ENCODE measurements at regions not wholly inside any gene's neighbourhood (a gene's known extent, or its start where the extent isn't known, plus 50 kb on each side); places are given as distances from the start of the nearest gene placed in this dataset.

DNA sequence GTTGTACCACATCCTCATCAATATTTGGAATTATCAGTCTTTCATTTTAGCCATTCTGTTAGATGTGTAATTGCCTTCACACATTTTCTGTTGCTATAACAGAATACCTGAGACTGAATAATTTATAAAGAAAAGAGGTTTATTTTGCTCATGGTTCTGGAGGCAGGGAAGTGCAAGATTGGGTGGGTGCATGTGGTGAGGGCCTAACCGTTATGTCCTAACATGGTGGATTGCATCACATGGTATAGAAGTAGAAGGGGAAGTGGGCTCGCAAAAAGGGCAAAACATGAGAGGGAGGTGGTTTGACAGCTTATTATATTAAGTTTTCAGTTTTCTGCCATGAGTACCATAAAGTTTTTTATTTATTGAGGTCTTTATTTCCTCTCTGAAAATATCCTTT lies 452.0 kb downstream of the ARL4A start:
- DNase-seq, result no peak
- intact Hi-C loops (cut with DNase I), result no loop called here

DNA sequence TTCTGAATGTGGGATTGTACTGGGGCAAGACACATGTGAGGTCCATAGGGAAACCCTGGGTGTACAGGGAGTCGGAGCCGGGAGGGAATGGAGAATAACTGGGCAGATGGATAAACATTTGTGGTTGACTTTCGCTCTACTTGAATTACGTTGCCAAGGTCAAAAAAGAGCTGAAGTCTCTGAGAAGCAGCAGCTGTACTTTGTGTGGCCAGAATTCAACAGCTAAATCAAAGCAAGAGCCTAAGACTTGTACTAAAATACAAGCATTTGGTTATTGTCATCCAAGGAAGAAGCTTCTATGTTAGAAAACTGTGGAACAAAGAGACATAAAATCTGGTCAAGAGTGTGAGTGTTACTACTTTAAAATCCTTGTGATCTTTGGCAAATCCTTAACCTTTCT lies 457.2 kb downstream of the ARL4A start:
- intact Hi-C loops (cut with DNase I), result no loop called here
- no peak for DNase-seq

DNA sequence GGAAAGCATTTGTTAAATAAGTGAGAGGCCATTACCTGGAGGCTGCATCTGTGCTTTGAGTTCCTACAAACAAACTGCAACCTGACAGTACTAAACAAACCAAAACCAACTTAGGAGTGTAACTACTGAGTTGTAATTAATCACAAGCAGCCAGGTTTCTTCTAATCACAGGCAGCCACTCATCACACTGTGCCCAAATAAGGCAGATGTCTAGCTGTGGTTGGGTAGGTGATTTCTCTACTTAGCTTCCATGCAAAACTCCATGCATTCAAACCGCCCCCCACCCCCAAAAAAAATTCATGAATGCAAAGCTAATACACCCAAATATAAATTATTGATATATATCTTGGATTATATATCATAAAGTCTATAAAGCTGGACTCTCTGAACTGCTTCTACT lies 461.1 kb downstream of the ARL4A start:
- intact Hi-C loops (cut with DNase I), result no loop called here
- no peak for DNase-seq

DNA sequence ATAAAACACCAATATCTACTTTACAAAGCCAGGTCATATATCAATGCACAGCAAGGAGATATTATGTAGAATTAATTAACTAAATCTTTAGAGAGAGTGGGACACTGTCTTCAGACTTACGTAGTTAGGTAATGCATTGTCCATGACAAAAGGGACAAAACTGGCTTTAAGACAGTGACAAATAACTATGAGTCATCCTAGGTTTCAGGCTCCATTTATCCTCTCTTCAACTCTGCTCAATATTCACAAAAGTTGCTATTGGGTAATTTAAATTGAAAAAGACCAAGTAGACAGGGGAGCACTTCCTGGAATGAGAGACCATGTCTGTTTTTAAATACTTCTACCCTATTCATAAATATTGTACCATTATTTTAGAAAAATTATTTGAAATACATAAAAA lies 464.5 kb downstream of the ARL4A start:
- no peak for DNase-seq
- intact Hi-C loops (cut with DNase I), result no loop called here

DNA sequence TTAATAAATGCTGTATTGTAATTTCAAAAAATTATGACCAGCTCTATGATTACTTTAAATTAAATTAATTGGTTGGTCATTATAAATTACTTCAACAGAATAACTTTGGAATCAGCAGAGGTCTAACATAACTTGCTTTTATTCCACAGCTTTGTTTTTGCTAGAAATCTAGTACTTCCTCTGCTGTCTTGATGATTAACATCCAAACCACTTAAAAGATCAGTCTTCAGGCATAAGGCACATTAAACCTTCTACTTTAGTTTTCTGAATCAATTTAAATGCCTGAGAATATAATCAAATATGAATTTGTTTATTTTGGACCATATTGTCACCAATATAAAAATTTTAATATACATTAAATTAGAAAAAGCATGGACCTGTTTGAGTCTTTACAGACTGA lies 465.3 kb downstream of the ARL4A start:
- no peak for DNase-seq
- intact Hi-C loops (cut with DNase I), result no loop called here

DNA sequence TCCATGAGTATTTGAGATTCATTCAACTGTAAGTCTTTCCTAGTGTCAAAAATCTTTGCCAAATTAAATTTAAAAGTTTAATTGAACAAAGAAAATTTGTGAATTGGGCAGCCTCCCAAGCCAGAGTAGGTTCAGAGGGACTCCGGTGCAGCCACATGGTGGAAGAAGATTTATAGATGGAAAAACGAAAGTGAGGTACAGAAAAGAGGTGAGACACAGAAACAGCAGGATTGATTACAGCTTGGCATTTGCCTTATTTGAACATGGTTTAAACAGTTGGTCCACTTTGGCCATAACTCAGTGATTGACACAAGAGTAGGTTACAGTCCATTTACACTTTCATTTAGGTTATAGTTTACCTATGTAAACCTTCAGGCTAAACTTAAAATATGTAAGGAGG lies 465.8 kb downstream of the ARL4A start:
- DNase-seq, result no peak
- intact Hi-C loops (cut with DNase I), result no loop called here

DNA sequence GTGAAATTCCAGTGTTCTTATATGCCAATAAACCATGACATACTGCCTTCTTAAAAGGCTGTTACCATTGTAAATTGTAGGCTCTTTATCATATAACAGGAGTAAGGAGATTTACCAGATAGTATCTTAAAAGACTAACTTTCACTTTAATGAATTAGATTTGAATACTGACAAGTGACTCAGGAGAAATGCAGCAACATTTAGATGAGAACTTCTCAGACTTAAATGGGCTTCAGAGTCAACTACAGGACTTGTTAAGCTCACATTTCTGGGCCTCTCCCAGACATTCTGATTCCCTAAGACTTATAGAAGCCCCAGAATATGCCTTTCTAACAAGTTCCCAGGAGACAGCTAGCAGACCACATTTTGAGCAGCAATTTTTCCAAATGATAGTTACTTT lies 466.3 kb downstream of the ARL4A start:
- intact Hi-C loops (cut with DNase I), result no loop called here
- no peak for DNase-seq

DNA sequence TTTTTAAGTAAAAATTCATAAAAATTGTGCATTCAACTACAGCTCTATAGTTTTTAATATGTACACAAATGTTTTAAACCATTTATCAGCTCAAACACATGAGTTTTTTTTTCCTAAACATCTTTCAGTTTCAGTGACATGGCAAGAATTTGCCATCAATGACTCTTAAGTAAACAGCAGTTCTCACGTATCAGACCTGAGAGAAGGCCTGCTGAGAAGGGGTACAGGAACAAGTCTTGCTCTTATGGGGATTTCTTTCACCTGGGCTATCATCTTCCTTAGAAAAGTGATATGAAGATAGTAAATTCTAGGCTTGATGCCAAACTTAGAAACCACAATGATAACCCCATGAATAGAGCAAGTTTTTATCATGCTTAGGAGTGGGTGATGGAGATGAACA lies 467.8 kb downstream of the ARL4A start:
- DNase-seq, result no peak
- intact Hi-C loops (cut with DNase I), result no loop called here

DNA sequence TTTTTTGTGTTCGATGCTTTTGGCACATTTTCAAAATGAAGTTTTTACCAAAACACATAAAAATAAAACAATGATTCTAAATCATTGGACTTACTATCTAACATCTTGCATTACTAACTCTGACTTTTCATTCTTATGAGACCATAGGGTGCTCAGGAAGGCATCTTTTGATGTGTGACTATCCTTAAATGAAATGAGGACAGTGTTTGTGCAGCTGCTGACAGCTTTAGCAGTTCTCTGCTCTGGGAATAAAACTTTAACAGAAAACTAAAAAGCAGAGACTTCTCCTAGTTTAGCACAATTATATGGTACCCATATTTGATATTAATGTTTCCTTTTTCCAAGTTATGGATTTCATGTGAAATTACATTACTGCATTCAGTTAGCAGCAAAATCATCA lies 471.6 kb downstream of the ARL4A start:
- DNase-seq, result no peak
- intact Hi-C loops (cut with DNase I), result no loop called here

DNA sequence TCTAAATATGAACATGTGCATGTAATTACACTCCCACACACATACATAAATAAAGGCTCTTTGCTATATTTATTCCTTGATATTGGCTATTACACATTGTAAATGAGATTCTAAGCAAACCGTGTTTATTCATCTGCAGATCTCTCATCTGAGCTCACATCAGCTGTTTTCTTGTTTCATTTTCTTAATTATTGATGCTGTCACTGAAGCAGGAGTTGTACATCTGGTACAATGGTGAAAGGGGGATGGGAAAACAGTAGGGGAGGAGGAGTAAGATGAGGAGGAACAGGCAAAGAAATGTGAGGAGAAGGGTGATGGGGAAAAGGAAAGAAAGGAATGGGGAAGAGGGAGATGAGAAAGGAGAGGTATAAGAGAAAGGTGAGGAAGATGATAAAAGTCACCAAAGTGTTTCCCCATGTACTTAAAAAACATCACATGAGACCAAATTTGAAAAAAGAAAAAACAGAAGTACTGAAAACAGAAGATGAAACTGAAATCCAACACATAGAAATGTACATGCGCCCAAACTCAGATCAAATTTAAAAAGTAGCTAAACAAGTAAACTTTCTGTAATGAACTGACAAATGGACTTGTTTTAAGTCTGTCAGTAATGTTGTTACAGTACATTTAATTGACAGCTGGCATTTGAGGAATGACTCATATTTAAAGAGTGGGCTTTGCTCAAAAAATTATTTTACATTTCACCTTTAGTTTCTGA lies 472.2 kb downstream of the ARL4A start:
- no peak for DNase-seq
- intact Hi-C loops (cut with DNase I), result no loop called here

DNA sequence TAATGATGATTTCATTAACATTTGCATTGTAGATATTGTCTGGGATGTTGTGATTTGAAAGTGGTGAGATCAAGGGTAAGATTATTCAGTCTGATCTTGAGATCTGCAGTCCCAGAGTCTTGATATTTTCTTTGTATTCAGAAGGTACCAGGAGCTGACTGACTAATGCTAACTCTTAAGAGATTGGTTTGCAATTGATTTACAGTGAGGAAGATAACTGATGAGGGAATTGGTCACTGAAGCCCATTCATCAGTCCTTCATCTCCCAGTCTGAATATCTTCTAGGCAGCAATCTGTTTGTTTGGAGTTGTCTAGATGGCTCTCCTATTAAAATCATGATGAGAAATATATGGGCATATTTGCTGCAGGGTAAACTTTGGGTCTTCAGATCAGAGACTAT lies 473.7 kb downstream of the ARL4A start:
- DNase-seq, result no peak

DNA sequence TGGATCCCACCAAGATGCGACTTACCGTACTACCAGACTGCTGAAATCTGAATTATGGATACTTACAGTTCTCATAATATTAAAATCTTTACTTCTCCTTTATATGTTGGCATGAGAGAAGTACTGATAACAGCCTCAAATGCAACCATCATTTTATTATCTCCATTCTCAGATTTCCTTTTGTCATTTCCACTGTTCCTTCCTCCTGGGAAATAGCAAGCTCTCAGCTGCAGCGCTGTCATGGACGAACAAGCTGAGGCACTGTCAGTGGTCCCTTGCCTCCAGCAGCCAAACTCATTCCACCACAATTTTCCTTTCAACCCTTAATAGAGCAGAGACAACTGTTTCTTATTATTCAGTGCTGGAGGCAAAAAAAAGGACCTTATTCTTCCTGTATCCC lies 478.4 kb downstream of the ARL4A start:
- no peak for DNase-seq
- intact Hi-C loops (cut with DNase I), result no loop called here

More for the DNA sequence above, 473.7 kb downstream of the ARL4A start:
- intact Hi-C loops (cut with DNase I), result no loop called here

DNA sequence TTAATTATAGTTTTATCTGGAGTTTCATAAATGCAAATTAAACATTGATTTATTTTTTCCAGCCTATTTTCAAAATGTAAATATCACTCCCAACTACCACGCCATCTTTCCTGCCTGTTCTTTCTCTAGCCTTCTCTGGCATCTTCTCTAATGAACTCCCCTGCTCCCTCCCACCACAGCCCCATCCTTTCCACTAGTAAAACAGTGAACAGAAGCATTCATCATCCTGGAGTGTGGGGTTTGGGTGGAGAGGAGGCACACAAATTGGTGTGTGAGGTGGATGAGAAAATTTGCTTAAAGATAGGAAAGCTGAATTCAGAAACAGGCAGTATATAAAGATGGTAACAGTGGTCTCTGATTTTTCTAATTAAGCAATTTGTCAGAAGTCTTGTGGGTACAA lies 479.4 kb downstream of the ARL4A start:
- peak in 22 of 42 donors; percentile 3 to 73 (median 33) for DNase-seq
- intact Hi-C loops (cut with DNase I), result no loop called here

DNA sequence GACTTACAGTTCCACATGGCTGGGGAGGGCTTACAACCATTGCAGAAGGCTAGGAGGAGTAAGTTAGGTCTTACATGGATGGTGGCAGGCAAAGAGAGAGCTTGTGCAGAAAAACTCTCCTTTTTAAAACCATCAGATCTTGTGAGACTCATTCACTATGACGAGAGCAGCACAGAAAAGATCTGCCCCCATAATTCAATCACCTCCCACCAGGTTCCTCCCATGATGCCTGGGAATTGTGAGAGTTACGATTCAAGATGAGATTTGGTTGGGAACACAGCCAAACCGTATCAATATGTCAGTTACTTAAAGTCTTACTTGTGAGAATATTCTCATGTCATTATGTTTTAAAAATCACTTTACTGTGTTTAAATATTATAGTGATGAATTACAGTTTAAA lies 481.9 kb downstream of the ARL4A start:
- intact Hi-C loops (cut with DNase I), result no loop called here
- peak in 37 of 42 donors; percentile 2 to 85 (median 50) for DNase-seq

DNA sequence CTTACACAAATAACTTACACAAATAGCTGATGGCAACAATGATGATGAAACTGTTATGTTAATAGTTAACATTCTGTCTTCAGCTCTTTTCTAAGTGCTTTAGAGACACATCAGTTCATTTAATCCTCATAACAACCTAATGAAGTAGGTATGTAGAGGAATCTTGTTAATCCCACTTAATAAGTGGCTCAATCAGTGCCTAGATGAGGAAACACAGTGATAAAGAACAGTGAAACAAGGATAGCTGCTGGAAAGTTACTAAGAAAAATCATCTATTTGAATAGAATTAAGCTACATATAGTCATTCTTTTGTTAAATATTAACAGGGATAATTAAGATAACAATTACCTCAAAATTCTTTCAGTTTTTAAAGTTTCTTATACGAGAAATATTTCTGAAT lies 487.6 kb downstream of the ARL4A start:
- intact Hi-C loops (cut with DNase I), result no loop called here
- no peak for DNase-seq

DNA sequence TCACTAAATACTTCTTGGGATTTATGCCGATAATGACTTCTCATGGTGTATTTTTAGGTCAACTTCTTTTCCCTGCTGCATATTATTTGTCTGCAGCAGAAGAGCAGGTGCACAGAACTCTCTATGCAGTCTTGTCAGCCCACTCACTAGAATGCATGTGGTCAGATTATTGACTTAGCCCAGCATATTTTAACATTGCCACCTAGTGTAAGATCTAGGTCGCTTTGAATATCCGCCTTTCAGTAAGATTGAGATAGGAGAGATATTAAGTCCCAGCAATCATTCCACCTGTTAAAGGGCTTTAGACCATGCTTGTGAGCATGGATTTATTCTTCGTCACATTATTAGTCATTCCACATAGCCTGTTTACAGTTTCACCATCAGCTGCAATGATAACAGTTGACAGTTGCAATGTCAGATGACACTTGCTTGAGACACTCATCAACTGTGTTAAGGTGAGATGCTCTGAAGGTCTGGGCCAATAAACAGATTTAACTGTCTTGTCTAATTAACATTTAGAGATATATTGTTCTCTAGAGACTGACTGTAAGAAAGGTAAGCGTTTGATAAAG lies 491.7 kb downstream of the ARL4A start:
- no peak for DNase-seq
- intact Hi-C loops (cut with DNase I), result no loop called here

DNA sequence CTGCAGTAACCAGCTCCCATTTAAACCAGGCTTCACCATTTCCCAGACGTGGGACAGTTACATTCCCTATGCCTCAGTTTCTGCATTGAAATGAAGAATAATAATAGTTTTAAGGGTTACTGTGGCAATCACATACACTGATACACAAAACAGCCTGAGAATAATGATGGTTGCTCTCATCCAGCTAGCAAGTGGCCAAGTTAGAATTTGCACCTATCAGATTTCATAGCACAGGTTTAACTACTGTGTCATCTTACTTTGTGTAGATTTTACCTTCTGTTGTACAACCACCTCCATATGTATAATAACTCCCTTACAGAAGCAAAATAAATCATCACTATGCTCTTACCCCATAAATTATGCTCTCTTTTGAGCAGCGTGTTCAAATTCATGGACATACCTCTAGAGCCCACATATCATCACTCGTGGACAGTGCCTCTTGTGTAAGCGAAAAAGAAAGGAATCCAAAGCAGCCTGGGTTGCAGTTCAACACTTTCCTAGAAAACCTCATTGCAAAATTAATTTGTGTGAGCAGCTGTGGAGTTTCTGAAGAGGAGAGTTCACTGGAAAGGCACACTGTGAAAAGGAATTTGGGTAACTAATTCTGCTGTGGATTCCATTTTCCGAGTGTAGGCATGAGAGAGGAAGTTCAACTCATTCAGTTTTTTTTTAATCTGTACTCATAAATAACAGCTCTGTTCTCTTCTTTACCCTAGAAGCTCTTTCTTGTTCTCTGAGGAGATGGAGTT lies 492.5 kb downstream of the ARL4A start:
- no peak for DNase-seq
- intact Hi-C loops (cut with DNase I), result no loop called here

DNA sequence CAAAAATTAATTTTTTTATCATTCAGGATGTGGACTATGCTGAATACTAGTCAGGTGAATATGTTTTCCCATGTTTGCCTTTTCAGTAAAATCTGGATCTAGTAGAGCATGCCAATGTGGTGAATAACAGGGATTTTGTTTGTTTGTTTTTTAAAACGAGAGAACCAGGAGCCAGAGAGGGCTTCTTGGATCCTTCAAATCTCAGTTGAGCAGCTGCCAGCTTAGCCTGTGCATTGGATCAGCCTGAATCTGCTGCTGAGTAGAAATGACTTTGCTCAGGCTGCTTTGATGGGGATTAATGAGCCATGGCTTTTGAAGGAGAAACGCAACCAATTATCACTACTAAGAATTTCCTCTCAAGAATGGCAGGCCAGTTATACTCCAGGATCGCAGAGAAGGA lies 493.8 kb downstream of the ARL4A start:
- intact Hi-C loops (cut with DNase I), result no loop called here
- DNase-seq, result peak in 8 of 42 donors; percentile 2 to 58 (median 15)

DNA sequence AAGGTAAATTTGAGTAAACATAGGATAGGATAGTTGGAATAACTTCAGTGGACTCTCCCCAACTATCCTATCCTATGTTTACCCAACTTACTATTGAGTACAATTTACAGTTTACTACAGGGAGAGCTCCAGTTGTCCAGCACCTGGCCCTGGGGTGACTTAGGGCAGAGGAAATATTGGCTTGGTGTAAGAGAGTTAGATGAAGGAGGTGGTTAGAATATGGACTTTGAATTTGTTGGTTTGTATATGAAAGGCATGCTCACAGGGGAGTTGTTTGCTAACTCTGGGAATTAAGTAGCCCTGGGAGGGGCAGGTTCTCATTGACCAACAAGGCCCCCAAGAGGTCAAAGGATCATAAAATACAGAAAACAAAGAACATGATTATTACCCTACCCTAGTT lies 497.7 kb downstream of the ARL4A start:
- no peak for DNase-seq
- intact Hi-C loops (cut with DNase I), result no loop called here

DNA sequence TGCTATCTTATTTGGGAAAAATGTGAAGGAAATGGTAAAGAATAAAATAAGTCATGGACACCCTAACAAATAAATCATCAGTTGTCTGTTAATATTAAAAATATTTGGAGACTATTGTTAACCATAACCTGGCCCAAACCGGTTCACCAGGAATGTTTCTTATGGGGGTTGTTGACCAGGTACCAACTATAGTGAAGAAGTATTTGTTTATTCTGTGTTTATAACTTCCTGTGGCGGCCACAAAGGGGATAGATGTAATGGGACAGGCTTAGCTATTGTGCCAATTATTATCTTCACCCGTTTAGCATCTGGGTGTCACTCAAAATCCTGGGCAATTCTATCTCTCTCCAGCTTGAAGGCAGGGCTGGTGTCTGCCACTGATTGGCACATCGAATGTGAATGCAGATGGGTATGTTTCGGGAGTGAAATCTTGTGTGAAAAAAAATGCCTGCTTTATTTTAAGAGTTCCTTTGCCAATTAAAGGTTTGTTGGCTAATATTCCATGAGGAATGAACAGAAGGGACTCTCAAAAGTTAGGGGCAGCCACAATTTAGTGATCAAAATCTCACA lies 500.9 kb downstream of the ARL4A start:
- intact Hi-C loops (cut with DNase I), result no loop called here
- no peak for DNase-seq
